ENCODE measurements at regions not wholly inside any gene's neighbourhood (a gene's known extent, or its start where the extent isn't known, plus 50 kb on each side); places are given as distances from the start of the nearest gene placed in this dataset.
"Not testable (repeated sequence)": the region's sequence is repeated elsewhere in the genome, so short reads cannot be mapped to it uniquely, and the experiment has no call there.

DNA sequence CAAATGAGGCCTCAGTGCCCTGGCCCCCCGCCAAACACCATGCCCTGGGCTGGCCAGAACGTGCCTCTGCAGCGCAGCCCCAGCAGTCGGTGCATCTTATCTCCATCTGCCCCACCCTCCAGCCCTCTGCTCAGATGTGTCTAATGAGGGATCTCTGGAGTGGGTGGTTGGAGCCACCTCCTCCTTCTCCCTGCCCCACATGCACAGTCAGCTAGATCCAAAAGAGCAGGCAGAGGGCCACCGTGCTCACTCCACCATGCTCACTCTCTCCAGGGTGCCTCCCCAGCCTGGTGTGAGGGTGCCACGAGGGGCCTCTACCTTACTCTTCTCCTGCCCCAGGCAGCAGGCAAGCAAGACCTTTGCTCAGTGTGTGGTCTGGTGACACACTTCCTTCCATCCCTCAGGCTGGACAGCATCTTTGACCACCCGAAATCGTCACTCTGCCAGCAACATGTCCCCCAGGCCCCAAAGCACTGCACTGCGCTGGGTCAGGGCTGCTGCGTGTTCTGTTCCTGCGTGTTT lies 266.1 kb upstream of the HDAC4 start:
- no peak for DNase-seq

GRCh38 chr2:239666053-239666854 lies 265.4 kb upstream of the HDAC4 start:
- no peak for DNase-seq

GRCh38 chr2:239664216-239664810 lies 263.5 kb upstream of the HDAC4 start:
- no peak for DNase-seq

- DNase-seq = no peak
These were observed 262.6 kb upstream of the HDAC4 start for GRCh38 chr2:239663364-239663924.

- no peak for DNase-seq
These were observed 261.7 kb upstream of the HDAC4 start for GRCh38 chr2:239662413-239663120.

GRCh38 chr2:239661334-239662312 lies 260.8 kb upstream of the HDAC4 start:
- DNase-seq = no peak

GRCh38 chr2:239660390-239661230 lies 259.8 kb upstream of the HDAC4 start:
- DNase-seq = no peak

GRCh38 chr2:239657992-239658391 lies 257.2 kb upstream of the HDAC4 start:
- DNase-seq = no peak

- DNase-seq = no peak
These were observed 256.4 kb upstream of the HDAC4 start for GRCh38 chr2:239657236-239657635.

DNA sequence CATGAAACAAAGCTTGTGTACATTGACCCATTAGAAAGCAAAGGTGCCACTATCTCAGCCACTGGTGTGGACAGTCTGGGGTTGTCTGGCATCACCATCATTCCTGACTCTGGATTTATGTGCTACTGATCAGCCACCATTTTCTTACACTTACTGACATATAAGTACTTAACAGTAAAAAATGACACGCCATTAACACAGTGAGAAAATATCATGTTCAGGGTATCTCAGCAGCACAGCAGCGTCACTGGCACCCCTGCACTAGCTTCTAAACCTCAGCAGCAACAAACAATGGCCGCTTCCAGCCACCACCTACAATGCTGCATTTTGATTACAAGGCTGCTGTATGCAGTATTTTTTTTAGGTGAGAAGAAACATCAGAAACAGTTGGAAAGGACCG lies 253.4 kb upstream of the HDAC4 start:
- no peak for DNase-seq

DNA sequence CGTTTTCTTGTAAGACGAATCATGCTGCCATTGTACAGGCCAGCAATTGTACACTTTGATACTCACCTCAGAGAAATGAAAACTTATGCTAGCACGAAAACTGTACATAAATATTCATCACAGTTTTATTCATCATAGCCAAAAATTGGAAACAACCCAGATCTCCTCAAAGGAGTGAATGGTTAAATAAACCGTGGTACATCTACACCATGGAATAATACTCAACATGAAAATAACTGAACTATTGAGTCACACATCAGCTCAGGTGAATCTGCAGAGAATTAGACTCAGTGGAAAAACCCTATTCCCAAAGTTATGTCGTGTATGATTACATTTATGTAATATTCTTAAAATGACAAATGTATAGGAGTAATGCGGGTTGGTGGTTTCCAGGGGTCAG lies 251.0 kb upstream of the HDAC4 start:
- DNase-seq = no peak

DNA sequence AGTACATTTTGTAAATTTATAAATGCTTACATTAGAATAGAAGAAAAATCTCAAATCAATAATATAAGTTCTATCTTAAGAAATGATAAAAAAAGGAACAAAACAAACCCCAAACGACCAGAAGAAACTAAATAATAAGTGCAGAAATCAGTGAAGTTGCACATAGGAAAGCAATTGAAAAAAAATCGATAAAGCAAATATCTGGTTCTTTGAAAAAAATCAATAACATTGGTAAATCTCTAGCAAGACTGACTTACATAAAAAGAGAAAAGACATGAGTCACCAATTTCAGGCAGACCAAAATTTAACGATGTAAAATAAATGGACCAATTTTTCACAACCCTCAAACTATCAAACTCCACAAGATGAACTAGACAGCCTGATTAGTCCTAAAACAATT lies 249.9 kb upstream of the HDAC4 start:
- DNase-seq = no peak

GRCh38 chr2:239649309-239649708 lies 248.5 kb upstream of the HDAC4 start:
- no peak for DNase-seq

GRCh38 chr2:239648607-239649006 lies 247.8 kb upstream of the HDAC4 start:
- no peak for DNase-seq

DNA sequence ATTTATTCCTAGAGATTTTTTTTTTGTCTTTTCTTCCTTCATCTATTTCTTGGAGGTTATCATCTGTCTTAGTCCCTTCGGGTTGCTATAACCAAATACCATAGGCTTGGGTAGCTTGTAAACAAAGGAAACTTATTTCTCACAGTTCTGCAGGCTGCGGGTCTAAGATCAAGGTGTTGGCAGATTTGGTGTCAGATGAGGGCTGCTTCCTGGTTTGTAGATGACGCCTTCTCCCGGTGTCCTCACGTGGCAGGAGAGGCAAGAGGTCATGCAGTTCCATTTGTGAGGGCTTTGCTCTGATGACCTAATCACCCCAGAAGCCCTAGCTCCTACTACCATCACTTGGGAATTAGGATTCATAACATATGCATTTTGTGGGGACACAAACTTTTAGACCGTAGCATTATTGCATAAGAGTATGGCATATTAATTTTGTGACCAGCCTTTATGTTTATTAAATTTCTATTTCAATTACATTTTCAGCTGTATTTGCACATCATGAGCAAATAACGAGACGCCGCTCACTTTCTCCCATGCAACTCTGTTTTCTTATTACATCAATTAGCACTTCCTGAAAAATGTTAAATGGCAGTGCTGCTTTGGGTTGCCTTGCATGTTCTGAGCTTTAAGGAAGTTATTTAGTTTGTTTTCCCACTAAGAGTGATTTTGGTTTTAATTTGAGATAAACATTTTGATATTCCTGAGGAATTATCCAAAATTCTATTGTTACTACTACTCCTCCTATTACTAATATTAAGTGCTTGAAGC lies 246.4 kb upstream of the HDAC4 start:
- DNase-seq = no peak

- no peak for DNase-seq
These were observed 245.4 kb upstream of the HDAC4 start for GRCh38 chr2:239646184-239646583.

DNA sequence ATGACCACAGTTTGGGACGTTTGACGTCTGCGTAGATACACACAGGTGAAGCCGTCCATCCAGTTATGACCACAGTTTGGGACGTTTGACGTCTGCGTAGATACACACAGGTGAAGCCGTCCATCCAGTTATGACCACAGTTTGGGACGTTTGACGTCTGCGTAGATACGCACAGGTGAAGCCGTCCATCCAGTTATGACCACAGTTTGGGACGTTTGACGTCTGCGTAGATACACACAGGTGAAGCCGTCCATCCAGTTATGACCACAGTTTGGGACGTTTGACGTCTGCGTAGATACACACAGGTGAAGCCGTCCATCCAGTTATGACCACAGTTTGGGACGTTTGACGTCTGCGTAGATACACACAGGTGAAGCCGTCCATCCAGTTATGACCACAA lies 243.8 kb upstream of the HDAC4 start:
- not testable (repeated sequence) for DNase-seq

DNA sequence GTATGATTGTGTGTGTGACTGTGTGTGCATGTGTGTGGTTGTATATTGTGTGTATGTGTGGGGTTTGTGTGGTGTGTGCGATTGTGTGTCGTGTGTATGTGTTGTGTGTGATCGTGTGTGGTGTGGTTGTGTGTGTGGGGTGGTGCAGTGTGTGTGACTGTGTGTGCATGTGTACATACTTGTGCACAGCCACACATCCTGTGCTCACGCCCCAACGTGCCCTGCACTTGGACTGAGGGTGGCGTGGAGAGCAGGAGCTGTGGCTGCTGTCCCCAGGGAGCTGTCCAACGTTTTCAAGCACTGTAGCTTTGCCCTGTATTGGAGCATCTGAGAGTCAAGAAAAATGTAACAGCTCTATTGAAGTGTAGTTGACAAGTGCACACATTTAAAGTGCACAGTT lies 243.2 kb upstream of the HDAC4 start:
- DNase-seq = peak; percentile 6

- DNase-seq = no peak
These were observed 241.7 kb upstream of the HDAC4 start for GRCh38 chr2:239642406-239643004.

- DNase-seq = not testable (repeated sequence)
These were observed 241.1 kb upstream of the HDAC4 start for GRCh38 chr2:239641904-239642303.

All from activated CD4-positive, alpha-beta T cell treated with anti-CD3 and anti-CD28 coated beads, Interleukin-10, Interleukin-2, amounts not matched to agents 100 ng/mL and 50 ng/mL, durations not matched to agents 16 hours and 8 hours (primary cell).